K562 (cell line): ENCODE measurements at regions not wholly inside any gene's neighbourhood (a gene's known extent, or its start where the extent isn't known, plus 50 kb on each side); places are given as distances from the start of the nearest gene placed in this dataset.

Experiments used
- BRD4 ChIP-seq: fragments of 200-600 bp; sonication (generic); IDR thresholded peaks from 2 replicates; pipeline ENCODE4 v1.6.1; 2017; ENCODE audit warnings: inconsistent platforms
- CBX1 ChIP-seq: sonication (generic); IDR thresholded peaks from 2 replicates; pipeline ENCODE4 v1.6.1; 2016; ENCODE audit warnings: antibody characterized with exemption, low read depth, mild to moderate bottlenecking
- CBX5 ChIP-seq: IDR thresholded peaks from 2 replicates; pipeline ENCODE4 v1.6.1; 2014; ENCODE audit warnings: low read depth, borderline replicate concordance
- CREB1 ChIP-seq, 2 experiments: sonication (generic) in 1 of 2; formaldehyde crosslinking in 1 of 2; IDR thresholded peaks; 2 replicates each; pipeline versions ENCODE4 v1.6.1 to v1.8.0; 2012 to 2022; ENCODE audit warnings: inconsistent platforms in 1 of 2, mild to moderate bottlenecking in 1 of 2, missing genetic modification reagents in 1 of 2, moderate library complexity in 1 of 2
- ELK1 ChIP-seq: sonication (generic); formaldehyde crosslinking; IDR thresholded peaks from 2 replicates; pipeline ENCODE4 v1.8.1; 2022; ENCODE audit warnings: missing genetic modification reagents
- GABPA ChIP-seq: fragments of 200-800 bp; sonication (Bioruptor generic); conservative IDR thresholded peaks from 2 replicates; pipeline ENCODE4 v1.6.1; 2016; ENCODE audit warnings: low read depth, missing genetic modification characterization, missing compliant biosample characterization
- HDAC2 ChIP-seq: fragments of 450-650 bp; IDR thresholded peaks from 2 replicates; pipeline ENCODE4 v1.6.1; 2016; ENCODE audit warnings: mild to moderate bottlenecking
- HMGXB4 ChIP-seq: sonication (generic); formaldehyde crosslinking; IDR thresholded peaks from 2 replicates; pipeline ENCODE4 v1.8.1; 2023; ENCODE audit warnings: mild to moderate bottlenecking, missing genetic modification reagents
- ID3 ChIP-seq, 2 experiments: fragments of 250-450 bp in 1 of 2; fragments of 450-650 bp in 1 of 2; sonication (Bioruptor Pico) in 1 of 2; IDR thresholded peaks; 2 replicates each; pipeline versions ENCODE4 v1.6.1 to v1.8.0; 2016 to 2021; ENCODE audit warnings: mild to moderate bottlenecking in 2 of 2, moderate library complexity in 2 of 2, missing compliant biosample characterization in 1 of 2, missing genetic modification characterization in 1 of 2
- NCOA4 ChIP-seq: fragments of 450-650 bp; IDR thresholded peaks from 2 replicates; pipeline ENCODE4 v1.6.1; 2018; ENCODE audit warnings: mild to moderate bottlenecking; ENCODE audit not compliant: partially characterized antibody
- PBX2 ChIP-seq, 2 experiments: IDR thresholded peaks in 1 of 2; conservative IDR thresholded peaks in 1 of 2; 2 replicates each; pipeline ENCODE4 v1.6.1; 2016; ENCODE audit warnings: low read depth in 2 of 2, mild to moderate bottlenecking in 1 of 2, missing compliant biosample characterization in 1 of 2, missing genetic modification characterization in 1 of 2, moderate library complexity in 1 of 2
- PCBP1 ChIP-seq: fragments of 200-400 bp; formaldehyde crosslinking; IDR thresholded peaks from 2 replicates; pipeline ENCODE4 v1.6.1; 2018; ENCODE audit warnings: mild to moderate bottlenecking, low read depth, low read length; ENCODE audit not compliant: poor library complexity, severe bottlenecking
- RBM17 ChIP-seq: fragments of 200-400 bp; formaldehyde crosslinking; IDR thresholded peaks from 2 replicates; pipeline ENCODE4 v1.6.1; 2017; ENCODE audit warnings: low read depth, mild to moderate bottlenecking, low read length, borderline replicate concordance
- RUNX1 ChIP-seq: sonication (generic); IDR thresholded peaks from 2 replicates; pipeline ENCODE4 v1.6.1; 2016; ENCODE audit warnings: antibody characterized with exemption, low read depth
- TCF7L2 ChIP-seq: fragments of 150-350 bp; IDR thresholded peaks from 2 replicates; pipeline ENCODE4 v1.6.1; 2016; ENCODE audit warnings: low read depth, mild to moderate bottlenecking, low read length, moderate library complexity
- TRIM28 ChIP-seq: fragments of 450-650 bp; IDR thresholded peaks from 2 replicates; pipeline ENCODE4 v1.6.1; 2017
- ZFP30 ChIP-seq: fragments of 250-450 bp; sonication (Bioruptor Pico); IDR thresholded peaks from 2 replicates; pipeline ENCODE4 v1.8.0; 2022; ENCODE audit warnings: moderate library complexity, mild to moderate bottlenecking, inconsistent platforms, borderline replicate concordance
- ZNF24 ChIP-seq: fragments of 450-650 bp; IDR thresholded peaks from 2 replicates; pipeline ENCODE4 v1.6.1; 2016
- ZNF324 ChIP-seq: fragments of 250-450 bp; sonication (Bioruptor Pico); IDR thresholded peaks from 2 replicates; pipeline ENCODE4 v1.4.0; 2020; ENCODE audit warnings: mild to moderate bottlenecking
- ZNF551 ChIP-seq: fragments of 250-450 bp; sonication (Bioruptor Pico); IDR thresholded peaks from 2 replicates; pipeline ENCODE4 v1.5.0; 2021; ENCODE audit warnings: mild to moderate bottlenecking, moderate library complexity
- ZNF707 ChIP-seq: fragments of 250-450 bp; sonication (Bioruptor Pico); conservative IDR thresholded peaks from 2 replicates; pipeline ENCODE4 v1.8.0; 2022; ENCODE audit warnings: inconsistent platforms, mild to moderate bottlenecking, moderate library complexity
- ZNF780A ChIP-seq: fragments of 250-450 bp; sonication (Bioruptor Pico); IDR thresholded peaks from 2 replicates; pipeline ENCODE4 v1.5.0; 2021; ENCODE audit warnings: mild to moderate bottlenecking

GRCh38 chr16:85171004-85171758, 58.9 kb upstream of the CIBAR2 start (continued):
- TF ChIP-seq GABPA (tag), result no peak
- no peak for TF ChIP-seq ZNF707 (CRISPR knock-in tag)
- no peak for TF ChIP-seq ZNF24
- TF ChIP-seq NCOA4, result no peak
- no peak for TF ChIP-seq TRIM28
- no peak for TF ChIP-seq ID3 (CRISPR knock-in tag; IDR thresholded peaks at IDR 0.05)
- TF ChIP-seq ID3 (tag; IDR thresholded peaks at IDR 0.05), result peak; percentile 55; the same call in 1 of the 2 replicates
- TF ChIP-seq RBM17, result no peak
- TF ChIP-seq CBX1, result no peak
- TF ChIP-seq ZNF551, result no peak
- no peak for TF ChIP-seq HMGXB4
- no peak for TF ChIP-seq ZFP30 (CRISPR knock-in tag)
- TF ChIP-seq ELK1 (CRISPR knock-in tag), result no peak
- no peak for TF ChIP-seq PBX2 (CRISPR knock-in tag; IDR thresholded peaks at IDR 0.05; ENCODE audit: low read depth)
- no peak for TF ChIP-seq PBX2 (tag; conservative IDR thresholded peaks at IDR 0.05; ENCODE audit: low read depth)
- no peak for TF ChIP-seq TCF7L2
- TF ChIP-seq ZNF780A, result no peak
- no peak for TF ChIP-seq RUNX1
- no peak for TF ChIP-seq HDAC2
- no peak for TF ChIP-seq BRD4
- no peak for TF ChIP-seq CREB1 (IDR thresholded peaks at IDR 0.05)
- TF ChIP-seq CREB1 (CRISPR knock-in tag; IDR thresholded peaks at IDR 0.05), result no peak
- peak; percentile 13 for TF ChIP-seq PCBP1
- TF ChIP-seq CBX5, result no peak
- no peak for TF ChIP-seq ZNF324
